GM12872 (cell line): ENCODE measurements at regions not wholly inside any gene's neighbourhood (a gene's known extent, or its start where the extent isn't known, plus 50 kb on each side); places are given as distances from the start of the nearest gene placed in this dataset.

ENCODE experiments used
- TF ChIP-seq, protein P1 (sequence below): IDR thresholded peaks from 3 replicates; pipeline ENCODE4 v1.5.1; 2011; ENCODE audit warnings: low read depth, mild to moderate bottlenecking, low read length, moderate library complexity; ENCODE audit not compliant: insufficient read depth

- TF ChIP-seq, protein P1, sequence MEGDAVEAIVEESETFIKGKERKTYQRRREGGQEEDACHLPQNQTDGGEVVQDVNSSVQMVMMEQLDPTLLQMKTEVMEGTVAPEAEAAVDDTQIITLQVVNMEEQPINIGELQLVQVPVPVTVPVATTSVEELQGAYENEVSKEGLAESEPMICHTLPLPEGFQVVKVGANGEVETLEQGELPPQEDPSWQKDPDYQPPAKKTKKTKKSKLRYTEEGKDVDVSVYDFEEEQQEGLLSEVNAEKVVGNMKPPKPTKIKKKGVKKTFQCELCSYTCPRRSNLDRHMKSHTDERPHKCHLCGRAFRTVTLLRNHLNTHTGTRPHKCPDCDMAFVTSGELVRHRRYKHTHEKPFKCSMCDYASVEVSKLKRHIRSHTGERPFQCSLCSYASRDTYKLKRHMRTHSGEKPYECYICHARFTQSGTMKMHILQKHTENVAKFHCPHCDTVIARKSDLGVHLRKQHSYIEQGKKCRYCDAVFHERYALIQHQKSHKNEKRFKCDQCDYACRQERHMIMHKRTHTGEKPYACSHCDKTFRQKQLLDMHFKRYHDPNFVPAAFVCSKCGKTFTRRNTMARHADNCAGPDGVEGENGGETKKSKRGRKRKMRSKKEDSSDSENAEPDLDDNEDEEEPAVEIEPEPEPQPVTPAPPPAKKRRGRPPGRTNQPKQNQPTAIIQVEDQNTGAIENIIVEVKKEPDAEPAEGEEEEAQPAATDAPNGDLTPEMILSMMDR: no peak
Measured at GRCh38 chr9:74412236-74412979, 84.7 kb upstream of the RORB start.

DNA sequence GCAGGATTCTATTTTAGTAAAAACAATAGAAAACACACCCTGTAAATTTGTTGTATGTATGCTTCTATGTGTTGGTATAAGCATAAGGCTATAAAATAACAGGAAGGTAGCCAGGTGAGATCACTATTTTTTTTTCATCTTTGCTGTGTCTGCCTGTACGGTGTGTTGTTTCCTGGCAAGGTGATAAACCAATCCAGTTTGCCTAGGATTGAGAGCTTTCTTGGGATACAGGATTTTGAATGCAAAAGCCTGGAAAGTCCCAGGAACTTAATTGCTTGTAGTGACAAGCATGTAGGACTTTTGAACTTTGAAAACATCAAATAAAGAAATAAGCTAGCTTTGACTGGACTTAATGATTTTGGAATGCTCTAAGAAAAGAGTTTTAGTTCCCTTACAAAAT, 83.3 kb upstream of the RORB start:
- TF ChIP-seq, protein P1: no peak

- TF ChIP-seq, protein P1: no peak
Measured at GRCh38 chr9:74414325-74414724, 82.8 kb upstream of the RORB start.

GRCh38 chr9:74415995-74416394, 81.1 kb upstream of the RORB start:
- TF ChIP-seq, protein P1: no peak

- TF ChIP-seq, protein P1: no peak
Measured at GRCh38 chr9:74431467-74431866, 65.7 kb upstream of the RORB start.

DNA sequence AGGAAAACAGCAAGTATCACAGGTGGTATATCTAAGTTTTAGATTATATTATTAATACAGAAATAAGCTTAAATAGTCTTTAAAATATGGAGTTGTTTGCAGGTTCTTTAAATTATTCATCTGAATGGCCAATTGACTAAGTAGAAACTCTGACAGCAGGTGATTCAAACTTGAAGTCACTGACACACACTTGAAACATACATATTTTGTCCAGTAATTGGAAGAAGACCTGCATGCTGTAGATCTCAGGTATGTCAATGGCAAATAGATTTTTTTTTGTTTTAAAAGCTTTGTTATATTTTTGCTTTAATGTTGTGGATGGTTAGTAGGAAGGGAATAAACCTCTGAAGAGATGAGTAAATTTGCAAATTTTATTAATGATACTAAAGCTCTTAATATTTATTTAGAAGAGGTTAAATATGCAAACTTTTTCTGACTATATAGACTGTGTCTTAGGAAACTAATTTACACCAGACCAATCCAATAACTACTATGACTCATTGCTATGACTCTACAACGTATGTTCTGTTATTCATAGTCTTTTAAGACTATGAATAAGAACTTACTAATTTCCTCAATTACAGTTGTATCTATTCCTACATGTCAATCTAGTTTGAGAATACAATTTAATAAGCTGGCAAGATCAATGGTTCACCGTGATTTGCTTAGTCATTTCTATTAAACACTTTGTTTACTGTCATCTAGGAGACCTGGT, 53.9 kb upstream of the RORB start:
- TF ChIP-seq, protein P1: no peak

DNA sequence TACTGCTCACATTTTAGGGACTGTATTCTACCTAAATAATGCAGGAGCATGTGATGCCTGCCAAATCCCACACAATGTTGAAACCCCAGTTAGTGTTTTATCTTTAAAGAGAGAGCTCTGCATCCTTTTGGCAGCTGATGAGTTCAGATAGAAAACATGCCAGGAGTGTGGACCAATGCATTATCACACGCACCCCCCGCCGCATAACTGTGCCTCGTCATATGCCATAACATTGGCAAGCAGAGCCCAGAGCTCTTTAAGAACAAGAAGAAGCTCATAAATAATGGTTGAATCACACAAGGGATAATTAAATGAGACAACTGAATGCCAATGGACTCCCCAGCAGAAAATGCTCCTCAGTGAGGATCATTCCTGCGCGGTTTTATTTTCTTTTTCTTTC, 52.8 kb upstream of the RORB start:
- TF ChIP-seq, protein P1: no peak
